ENCODE measurements at regions not wholly inside any gene's neighbourhood (a gene's known extent, or its start where the extent isn't known, plus 50 kb on each side); places are given as distances from the start of the nearest gene placed in this dataset.

- TF ChIP-seq POLR2AphosphoS5 (IDR thresholded peaks at IDR 0.05; ENCODE audit: control insufficient read depth, insufficient read depth, low read depth, low read length) (peak; percentile 26; the same call in 1 of the 2 replicates), EP300 (IDR thresholded peaks at IDR 0.05; ENCODE audit: low read length) (no peak)
These were observed 52.5 kb upstream of the BOLA1 start (continued) for GRCh38 chr1:149846593-149847466.

- CTCF ChIA-PET (ENCODE audit: low intra/inter-chr PET ratio), result no interaction called here
- no peak overlapping the region for H2AFZ ChIP-seq (ENCODE audit: low read depth, low read length)
- peak overlapping the region; percentile 94 for H3K4me2 ChIP-seq (ENCODE audit: insufficient read depth, low read length)
- H3K36me3 ChIP-seq (ENCODE audit: control insufficient read depth, insufficient read depth, low read length), result peaks cover 33% of the 10 kb centered on the region
- H3K79me2 ChIP-seq (ENCODE audit: control insufficient read depth, insufficient read depth, low read length), result peaks cover 66% of the 10 kb centered on the region
- peak overlapping the region; percentile 82 for H3K27ac ChIP-seq (ENCODE audit: extremely low read depth, low read depth, low read length)
- H3K4me1 ChIP-seq (replicated peaks in 1 of 2; ENCODE audit: control insufficient read depth in 2 of 2, insufficient read depth in 2 of 2, low read length in 2 of 2), result peaks cover 5 to 29% of the 10 kb centered on the region in 2 experiments; a peak in 4 of 5 replicates
- no peaks in the 10 kb centered on the region for H3K9me1 ChIP-seq (ENCODE audit: control insufficient read depth, insufficient read depth, low read length)
- intact Hi-C loops (cut with micrococcal nuclease), result no loop called here
- DNase-seq (ENCODE audit: extremely low read depth in 1 of 4, low spot score in 3 of 4) (peak in 1 of 4 experiments; percentile 44), ATAC-seq (no peak), FAIRE-seq (no peak)
- 0% methylated on average over 3 of the region's 3 CpGs for WGBS (ENCODE audit: insufficient coverage, low coverage, missing lambda C conversion rate)
- H3K4me3 ChIP-seq, result peak overlapping the region; percentile 60
- H3K9me3 ChIP-seq (replicated peaks; ENCODE audit: control insufficient read depth, insufficient read depth, low read depth, low read length), result no peaks in the 10 kb centered on the region
- POLR2A ChIA-PET, result interaction anchor here (0.5 to 2.2 kb wide), 3 partner anchors 38 to 162 kb away, joined by 3 to 16 read pairs (median 3); partner anchors contain the start of gene OTUD7B
- H4K20me1 ChIP-seq (replicated peaks; ENCODE audit: control insufficient read depth, insufficient read depth, low read length), result peaks cover 29% of the 10 kb centered on the region
- in situ Hi-C loops (cut with MboI), result no loop called here
- H3K9ac ChIP-seq (ENCODE audit: insufficient read depth in 1 of 2, low read depth in 2 of 2, low read length in 2 of 2), result peak overlapping the region; percentile 18 to 95; a peak in 2 of 4 replicates
- H3K27me3 ChIP-seq (ENCODE audit: control insufficient read depth in 2 of 2, insufficient read depth in 2 of 2, low read length in 2 of 2), result no peaks in the 10 kb centered on the region
- BruUV-seq (replicated peaks), result no TSS peak
- no peak for TF ChIP-seq SP2 (IDR thresholded peaks at IDR 0.05; ENCODE audit: extremely low read depth, low read depth, low read length, poor library complexity, severe bottlenecking)
- TF ChIP-seq CCAR2 (IDR thresholded peaks at IDR 0.05; ENCODE audit: low read depth, low read length), result no peak
- TF ChIP-seq CLOCK (CRISPR knock-in tag; IDR thresholded peaks at IDR 0.05; ENCODE audit: borderline replicate concordance), result no peak
- TF ChIP-seq NKRF (IDR thresholded peaks at IDR 0.05; ENCODE audit: borderline replicate concordance), result peak; percentile 36; the same call in 1 of the 2 replicates
- TF ChIP-seq TAL1 (IDR thresholded peaks at IDR 0.05), result no peak
- TF ChIP-seq PURB (CRISPR knock-in tag; IDR thresholded peaks at IDR 0.05; ENCODE audit: low read depth), result no peak
- no peak for TF ChIP-seq BRD4 (IDR thresholded peaks at IDR 0.05)
- TF ChIP-seq GABPB2 (CRISPR knock-in tag; conservative IDR thresholded peaks at IDR 0.05), result no peak
- TF ChIP-seq THRAP3 (IDR thresholded peaks at IDR 0.05; ENCODE audit: borderline replicate concordance), result no peak
- no peak; a peak in 1 of 4 replicates for TF ChIP-seq HDAC1 (IDR thresholded peaks at IDR 0.05)
- no peak for TF ChIP-seq C11orf30 (IDR thresholded peaks at IDR 0.05; ENCODE audit: low read depth)
- TF ChIP-seq KLF13 (tag; IDR thresholded peaks at IDR 0.05; ENCODE audit: borderline replicate concordance, low read depth), result no peak
These were observed 50.8 kb upstream of the BOLA1 start for GRCh38 chr1:149848340-149849110.
